ENCODE measurements at regions not wholly inside any gene's neighbourhood (a gene's known extent, or its start where the extent isn't known, plus 50 kb on each side); places are given as distances from the start of the nearest gene placed in this dataset.

- Histone ChIP-seq H2AFZ (ENCODE audit: low read length) (no peak overlapping the region), H3K27ac (ENCODE audit: extremely low read length, insufficient read depth, low read length) (no peak overlapping the region), H3K4me2 (ENCODE audit: low read depth, low read length) (no peak overlapping the region), H3K4me3 (replicated peaks in 1 of 3; ENCODE audit: insufficient read depth in 1 of 3, low read depth in 2 of 3, low read length in 3 of 3) (no peak overlapping the region), H3K36me3 (replicated peaks in 1 of 2; ENCODE audit: control insufficient read depth in 1 of 2, insufficient read depth in 2 of 2, low read length in 2 of 2) (no peaks in the 10 kb centered on the region), H3K79me2 (ENCODE audit: insufficient read depth, low read length) (no peaks in the 10 kb centered on the region), H4K20me1 (ENCODE audit: insufficient read depth, low read length) (no peaks in the 10 kb centered on the region), H3K27me3 (ENCODE audit: control insufficient read depth in 1 of 2, insufficient read depth in 2 of 2, low read length in 2 of 2) (no peaks in the 10 kb centered on the region; a peak in 1 of 5 replicates), H3K4me1 (ENCODE audit: insufficient read depth, low read length) (no peaks in the 10 kb centered on the region), H3K9me3 (ENCODE audit: low read length) (no peaks in the 10 kb centered on the region), H3K9ac (ENCODE audit: insufficient read depth, low read depth, low read length) (no peak overlapping the region)
- TF ChIP-seq FOXO1 (CRISPR knock-in tag; IDR thresholded peaks at IDR 0.05) (no peak), ZNF713 (CRISPR knock-in tag; IDR thresholded peaks at IDR 0.05) (no peak), ZNF670 (CRISPR knock-in tag; IDR thresholded peaks at IDR 0.05; ENCODE audit: borderline replicate concordance) (no peak), ZNF678 (CRISPR knock-in tag; IDR thresholded peaks at IDR 0.05) (no peak), SMAD9 (CRISPR knock-in tag; IDR thresholded peaks at IDR 0.05) (no peak), ZNF704 (CRISPR knock-in tag; IDR thresholded peaks at IDR 0.05; ENCODE audit: borderline replicate concordance) (no peak), POGZ (CRISPR knock-in tag; IDR thresholded peaks at IDR 0.05) (no peak), PRDM4 (CRISPR knock-in tag; IDR thresholded peaks at IDR 0.05; ENCODE audit: borderline replicate concordance) (no peak), NFE2L1 (CRISPR knock-in tag; IDR thresholded peaks at IDR 0.05; ENCODE audit: borderline replicate concordance) (no peak), TRAFD1 (CRISPR knock-in tag; IDR thresholded peaks at IDR 0.05; ENCODE audit: borderline replicate concordance) (no peak), HNRNPUL1 (IDR thresholded peaks at IDR 0.05; ENCODE audit: low read depth, low read length) (no peak), HMG20B (CRISPR knock-in tag; conservative IDR thresholded peaks at IDR 0.05) (no peak), ATRX (CRISPR knock-in tag; IDR thresholded peaks at IDR 0.05; ENCODE audit: borderline replicate concordance) (no peak), TOE1 (CRISPR knock-in tag; IDR thresholded peaks at IDR 0.05) (no peak), ZXDC (CRISPR knock-in tag; IDR thresholded peaks at IDR 0.05) (no peak)
- POLR2A ChIA-PET = no interaction called here
- no TSS peak for BruUV-seq (replicated peaks)
- in situ Hi-C loops (cut with HindIII; ENCODE audit: extremely low pct_ligation_motif_present, low pct_unique_long_range_greater_than_20kb) (loop anchor here (25.0 kb wide), 1 partner anchor 878 kb away; no protein-coding TSS in a partner anchor), intact Hi-C loops (cut with micrococcal nuclease; ENCODE audit: unreplicated experiment) (no loop called here)
- WGBS (ENCODE audit: low lambda C conversion rate) = 10% methylated on average over 3 of the region's 3 CpGs
- ATAC-seq = no peak
- DNase-seq (ENCODE audit: low spot score) = no peak
- FAIRE-seq = no peak
- CTCF ChIA-PET (ENCODE audit: low intra/inter-chr PET ratio, low total read pairs) = no interaction called here
Measured at GRCh38 chr4:149983931-149984330, 94.3 kb upstream of the DCLK2 start.
